GM23248 (cell line): ENCODE measurements at regions not wholly inside any gene's neighbourhood (a gene's known extent, or its start where the extent isn't known, plus 50 kb on each side); places are given as distances from the start of the nearest gene placed in this dataset.
A peak's percentile ranks its signal among the peaks of the same experiment; 100 is the strongest.

Experiments used
- DNase-seq: peaks from one replicate; pipeline ENCODE4 v3.0.0-alpha.2; 2015
- H2AFZ ChIP-seq: fragments of 200-600 bp; sonication (generic); 2 replicates; pipeline ENCODE4 v1.6.1; 2016; ENCODE audit warnings: antibody characterized with exemption
- H3F3A ChIP-seq: fragments of 200-600 bp; sonication (generic); 2 replicates; pipeline ENCODE4 v1.6.1; 2016; ENCODE audit warnings: mild to moderate bottlenecking, antibody characterized with exemption, mixed run types; ENCODE audit not compliant: insufficient read depth
- H3K27ac ChIP-seq: fragments of 200-600 bp; sonication (generic); 2 replicates; pipeline ENCODE4 v1.5.1; 2016; ENCODE audit warnings: mild to moderate bottlenecking
- H3K27me3 ChIP-seq: fragments of 200-600 bp; sonication (generic); replicated peaks from 2 replicates; pipeline ENCODE4 v1.6.1; 2016; ENCODE audit warnings: mild to moderate bottlenecking; ENCODE audit not compliant: insufficient read depth
- H3K36me3 ChIP-seq: fragments of 200-600 bp; sonication (generic); 2 replicates; pipeline ENCODE4 v1.6.1; 2016; ENCODE audit warnings: low read depth, mild to moderate bottlenecking
- H3K4me1 ChIP-seq: fragments of 200-600 bp; sonication (generic); 2 replicates; pipeline ENCODE4 v1.6.1; 2016; ENCODE audit warnings: mild to moderate bottlenecking; ENCODE audit not compliant: insufficient read depth
- H3K4me2 ChIP-seq: fragments of 200-600 bp; sonication (generic); one replicate; pipeline ENCODE4 v1.6.1; 2016; ENCODE audit warnings: mild to moderate bottlenecking; ENCODE audit not compliant: unreplicated experiment
- H3K4me3 ChIP-seq: fragments of 200-600 bp; sonication (generic); 2 replicates; pipeline ENCODE4 v1.5.1; 2016; ENCODE audit warnings: mild to moderate bottlenecking
- H3K79me2 ChIP-seq: fragments of 200-600 bp; sonication (generic); 2 replicates; pipeline ENCODE4 v1.6.1; 2016; ENCODE audit warnings: mild to moderate bottlenecking; ENCODE audit not compliant: insufficient read depth
- H3K9ac ChIP-seq: fragments of 200-600 bp; sonication (generic); 2 replicates; pipeline ENCODE4 v1.6.1; 2016; ENCODE audit warnings: mild to moderate bottlenecking
- H3K9me2 ChIP-seq: fragments of 200-600 bp; sonication (generic); 2 replicates; pipeline ENCODE4 v1.6.1; 2016; ENCODE audit warnings: mixed run types, mild to moderate bottlenecking, moderate library complexity; ENCODE audit not compliant: insufficient read depth
- H3K9me3 ChIP-seq: fragments of 200-600 bp; sonication (generic); one replicate; pipeline ENCODE4 v1.6.1; 2017; ENCODE audit warnings: low read depth
- H4K20me1 ChIP-seq: fragments of 200-600 bp; sonication (generic); 2 replicates; pipeline ENCODE4 v1.6.0; 2016; ENCODE audit not compliant: insufficient read depth
- EZH2 ChIP-seq: fragments of 200-600 bp; sonication (generic); IDR thresholded peaks from 2 replicates; pipeline ENCODE4 v1.6.1; 2018; ENCODE audit warnings: antibody characterized with exemption, mild to moderate bottlenecking; ENCODE audit not compliant: insufficient read depth, poor library complexity, severe bottlenecking
- EZH2phosphoT487 ChIP-seq: fragments of 200-600 bp; sonication (generic); IDR thresholded peaks from 2 replicates; pipeline ENCODE4 v1.6.1; 2018; ENCODE audit warnings: antibody characterized with exemption, moderate library complexity, mild to moderate bottlenecking, low read depth; ENCODE audit not compliant: insufficient read depth
- WGBS, 2 experiments: methylation state at CpG; one replicate each; pipeline ENCODE4 v1.1.6; 2015 to 2017; ENCODE audit warnings: low lambda C conversion rate in 2 of 2, low coverage in 1 of 2; ENCODE audit errors: missing lambda C conversion rate in 2 of 2; 5-methylcytosine and 5-hydroxymethylcytosine counted together
- in situ Hi-C: fragments of 300-500 bp; cut with MboI; formaldehyde crosslinking; loops from 2 replicates; pipeline ENCODE4 v1.15.0; 2020

DNA sequence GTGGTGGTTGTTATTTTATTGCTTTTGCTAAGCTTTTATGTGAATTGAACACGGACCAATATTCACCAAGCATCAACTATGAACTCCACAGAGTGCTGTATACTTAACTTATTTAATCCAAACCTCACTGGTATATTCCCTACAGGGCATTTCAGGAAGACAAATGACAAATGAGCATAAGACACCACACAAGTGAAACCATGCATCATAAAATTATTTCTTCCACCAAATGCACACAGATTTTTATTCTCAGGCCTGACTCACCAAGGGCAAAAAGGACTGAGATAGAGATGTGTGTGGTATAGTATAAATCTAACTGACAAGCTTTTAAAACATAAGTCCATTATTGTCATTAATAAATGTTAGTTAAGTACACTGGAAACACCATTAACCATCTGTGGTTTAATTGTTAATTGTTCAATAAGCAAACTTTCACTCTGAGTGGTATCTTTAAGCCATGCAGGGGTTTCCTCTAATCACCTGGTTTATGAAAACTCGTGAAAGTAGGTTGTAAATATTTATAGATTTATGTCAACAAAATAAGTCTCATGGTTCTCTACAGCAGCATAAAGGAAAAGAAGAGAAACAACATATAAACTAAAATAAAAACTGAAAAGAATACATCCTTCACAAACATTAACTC, 77.6 kb upstream of the CRIM1 start:
- no peak for DNase-seq
- Histone ChIP-seq H3K4me1 (no peaks in the 10 kb centered on the region), H3K27ac (no peak overlapping the region), H3K4me3 (no peak overlapping the region), H3K9ac (no peak overlapping the region), H3K36me3 (no peaks in the 10 kb centered on the region), H3K27me3 (no peaks in the 10 kb centered on the region), H3K4me2 (no peak overlapping the region), H3K9me2 (no peaks in the 10 kb centered on the region), H3K79me2 (no peaks in the 10 kb centered on the region), H4K20me1 (no peaks in the 10 kb centered on the region), H3K9me3 (no peaks in the 10 kb centered on the region), H2AFZ (no peak overlapping the region), H3F3A (no peaks in the 10 kb centered on the region)
- in situ Hi-C loops = no loop called here
- TF ChIP-seq EZH2 (no peak), EZH2phosphoT487 (no peak)
- WGBS, 2 experiments = 24 to 41% methylated on average over 2 of the region's 2 CpGs

DNA sequence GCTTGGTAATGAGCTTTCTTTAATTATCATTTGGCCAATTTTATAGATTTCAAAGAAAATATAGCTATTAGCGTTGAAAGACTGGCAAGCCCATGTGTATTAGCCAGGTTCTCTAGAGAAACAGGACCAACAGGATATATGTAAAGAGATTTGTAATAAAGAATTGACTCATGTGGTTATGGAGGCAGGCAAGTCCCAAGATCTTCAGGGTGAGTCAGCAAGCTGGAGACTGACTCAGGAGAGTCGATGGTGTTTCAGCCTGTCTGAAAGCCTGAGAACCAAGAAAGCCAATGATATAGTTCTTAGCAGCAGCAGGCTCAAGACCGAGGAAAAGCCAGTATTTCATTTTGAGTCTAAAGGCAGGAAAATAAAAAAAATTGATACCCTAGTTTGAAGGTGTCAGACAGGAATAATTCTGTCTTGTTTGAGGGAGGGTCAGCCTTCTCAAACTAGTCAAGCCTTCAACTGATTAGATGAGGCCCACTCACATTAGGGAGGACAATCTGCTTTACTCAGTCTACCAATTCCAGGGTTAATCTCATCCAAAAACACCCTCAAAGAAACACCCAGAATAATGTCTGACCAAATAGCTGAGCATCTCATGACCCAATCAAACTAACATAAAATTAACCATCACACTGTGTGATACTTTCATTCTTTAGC, 78.3 kb upstream of the CRIM1 start:
- no peak overlapping the region for H3K4me2 ChIP-seq
- no peak overlapping the region for H3K27ac ChIP-seq
- H3K36me3 ChIP-seq = no peaks in the 10 kb centered on the region
- no peaks in the 10 kb centered on the region for H3K4me1 ChIP-seq
- H3F3A ChIP-seq = no peaks in the 10 kb centered on the region
- H3K27me3 ChIP-seq = no peaks in the 10 kb centered on the region
- H3K9me2 ChIP-seq = no peaks in the 10 kb centered on the region
- no peak overlapping the region for H2AFZ ChIP-seq
- no peak for TF ChIP-seq EZH2phosphoT487
- no peak for TF ChIP-seq EZH2
- no peaks in the 10 kb centered on the region for H3K9me3 ChIP-seq
- H3K4me3 ChIP-seq = no peak overlapping the region
- H3K79me2 ChIP-seq = no peaks in the 10 kb centered on the region
- H3K9ac ChIP-seq = no peak overlapping the region
- DNase-seq = peak; percentile 85
- WGBS, 2 experiments = 48 to 52% methylated on average over 3 of the region's 3 CpGs
- H4K20me1 ChIP-seq = no peaks in the 10 kb centered on the region
- in situ Hi-C loops = no loop called here

DNA sequence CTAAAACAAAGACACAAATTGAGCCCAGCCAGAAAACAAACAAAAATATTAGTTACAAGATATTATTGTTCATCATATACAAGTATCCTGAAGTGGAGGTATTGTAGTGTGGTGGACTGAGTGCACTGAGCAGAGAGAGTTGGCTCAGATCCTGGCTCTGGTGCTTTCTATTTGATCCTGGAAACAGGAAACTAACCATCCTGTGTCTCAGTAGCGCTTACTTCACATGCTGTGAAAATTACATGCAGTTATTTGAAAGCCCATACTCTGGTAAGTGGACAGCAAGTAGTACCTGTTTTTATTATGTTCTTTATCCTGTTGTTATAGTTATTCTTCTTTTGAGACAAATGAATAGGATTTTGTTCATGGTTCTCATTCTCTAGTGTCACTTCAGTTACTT, 84.3 kb upstream of the CRIM1 start:
- in situ Hi-C loops = no loop called here
- WGBS, 2 experiments = 29 to 35% methylated on average over 1 of the region's 1 CpG
- H3K4me2 ChIP-seq = no peak overlapping the region

DNA sequence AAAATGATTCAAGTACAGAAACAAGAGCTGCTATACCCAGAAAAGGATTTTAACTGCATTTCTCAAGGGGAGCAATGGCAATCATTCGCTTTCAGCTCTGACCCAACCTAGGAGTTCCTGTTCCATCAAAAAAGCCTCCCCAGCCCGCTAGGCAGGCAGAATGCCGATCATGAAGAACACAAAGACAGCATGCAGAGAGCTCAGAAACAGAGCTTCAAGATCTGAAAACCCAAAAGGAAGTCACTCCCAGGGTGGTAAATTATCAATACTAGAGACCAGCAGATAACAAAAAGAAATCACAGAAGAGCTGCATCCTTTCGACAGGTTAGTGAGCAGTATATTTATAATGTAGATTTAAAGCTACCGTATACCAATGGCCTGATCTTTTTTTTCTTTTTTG, 84.8 kb upstream of the CRIM1 start:
- H3K27me3 ChIP-seq = 0 out of 2 replicates have a peak, but pooled peaks cover 9% of the 10 kb centered on the region
- H3K9me3 ChIP-seq = no peaks in the 10 kb centered on the region
- no peak overlapping the region for H3K4me2 ChIP-seq
- WGBS, 2 experiments = 26 to 31% methylated on average over 5 of the region's 5 CpGs
- H4K20me1 ChIP-seq = no peaks in the 10 kb centered on the region
- no peak overlapping the region for H2AFZ ChIP-seq
- TF ChIP-seq EZH2 = no peak
- no peak for TF ChIP-seq EZH2phosphoT487
- no peaks in the 10 kb centered on the region for H3K79me2 ChIP-seq
- DNase-seq = no peak
- in situ Hi-C loops = no loop called here
- H3K4me1 ChIP-seq = no peaks in the 10 kb centered on the region
- H3K9ac ChIP-seq = no peak overlapping the region
- H3K4me3 ChIP-seq = no peak overlapping the region
- H3K9me2 ChIP-seq = no peaks in the 10 kb centered on the region
- H3K36me3 ChIP-seq = no peaks in the 10 kb centered on the region
- H3F3A ChIP-seq = no peaks in the 10 kb centered on the region
- no peak overlapping the region for H3K27ac ChIP-seq

More for the DNA sequence above, 84.3 kb upstream of the CRIM1 start:
- Histone ChIP-seq H3F3A (no peaks in the 10 kb centered on the region), H3K9me2 (no peaks in the 10 kb centered on the region), H3K9ac (no peak overlapping the region), H3K79me2 (no peaks in the 10 kb centered on the region), H3K4me3 (no peak overlapping the region), H2AFZ (no peak overlapping the region), H3K27ac (no peak overlapping the region), H3K27me3 (0 out of 2 replicates have a peak, but pooled peaks cover 9% of the 10 kb centered on the region), H3K9me3 (no peaks in the 10 kb centered on the region), H3K4me1 (no peaks in the 10 kb centered on the region), H3K36me3 (no peaks in the 10 kb centered on the region), H4K20me1 (no peaks in the 10 kb centered on the region)
- TF ChIP-seq EZH2phosphoT487 = no peak
- TF ChIP-seq EZH2 = no peak
- DNase-seq = no peak
